Right lobe of liver (tissue), 6 donors: ENCODE measurements at regions not wholly inside any gene's neighbourhood (a gene's known extent, or its start where the extent isn't known, plus 50 kb on each side); places are given as distances from the start of the nearest gene placed in this dataset.

Experiments
- ATAC-seq, 4 donors: fragments of 200-7000 bp; cut with Tn5 transposase; one replicate each; pipeline ENCODE4 v1.9.1; 2020; ENCODE audit warnings: mild to moderate bottlenecking in 4 of 4, moderate library complexity in 4 of 4
- DNase-seq, 3 donors: peaks; one replicate each; pipeline ENCODE4 v3.0.0-alpha.2; 2020
- H3K27ac ChIP-seq, 3 donors: fragments of 200-600 bp; one replicate each; pipeline ENCODE4 v1.8.0; 2022
- H3K27me3 ChIP-seq, 2 donors: fragments of 200-600 bp; one replicate each; pipeline ENCODE4 v1.8.0; 2022
- H3K36me3 ChIP-seq, 4 donors: fragments of 200-600 bp; sonication (generic) in 1 of 4; one replicate each; pipeline versions ENCODE4 v1.5.1 to v1.8.0; 2017 to 2022; ENCODE audit warnings: control low read depth in 1 of 4
- H3K4me1 ChIP-seq, 4 donors: fragments of 200-600 bp; sonication (generic) in 1 of 4; one replicate each; pipeline versions ENCODE4 v1.5.1 to v1.8.0; 2017 to 2022; ENCODE audit warnings: control low read depth in 1 of 4
- H3K4me3 ChIP-seq, 3 donors: fragments of 200-600 bp; one replicate each; pipeline ENCODE4 v1.8.0; 2022
- H3K9me3 ChIP-seq, 4 donors: fragments of 200-600 bp; sonication (generic) in 1 of 4; one replicate each; pipeline versions ENCODE4 v1.5.1 to v1.8.0; 2017 to 2022; ENCODE audit warnings: control low read depth in 1 of 4
- CTCF ChIP-seq, 4 donors: fragments of 200-600 bp in 3 of 4; fragments of 450-650 bp in 1 of 4; IDR thresholded peaks; one replicate each; pipeline versions ENCODE4 v1.5.1 to v1.8.0; 2016 to 2022; ENCODE audit warnings: antibody characterized with exemption in 4 of 4, mild to moderate bottlenecking in 2 of 4
- POLR2A ChIP-seq: fragments of 450-650 bp; IDR thresholded peaks from one replicate; pipeline ENCODE4 v1.6.1; 2017; ENCODE audit warnings: antibody characterized with exemption, mild to moderate bottlenecking
- WGBS: methylation state at CpG from one replicate; pipeline ENCODE4 v1.1.6; 2018; ENCODE audit warnings: low coverage, low lambda C conversion rate; ENCODE audit not compliant: insufficient coverage; ENCODE audit errors: missing lambda C conversion rate; 5-methylcytosine and 5-hydroxymethylcytosine counted together
- intact Hi-C, 2 donors: fragments of 100-400 bp; cut with DNase I; formaldehyde crosslinking; loops; one replicate each; pipeline versions ENCODE4 v1.11.2 to v1.14.1; 2022
- donor health status: DM: no; HTN: yes; CAD: no.
- donor health status: DM: no; HTN: no; CAD: no.
- donor health status: DM: no; HTN: no; CAD: no.
- donor health status: DM: no; HTN: yes; CAD: no.
- donor health status: DM: no; HTN: yes; CAD: no.

DNA sequence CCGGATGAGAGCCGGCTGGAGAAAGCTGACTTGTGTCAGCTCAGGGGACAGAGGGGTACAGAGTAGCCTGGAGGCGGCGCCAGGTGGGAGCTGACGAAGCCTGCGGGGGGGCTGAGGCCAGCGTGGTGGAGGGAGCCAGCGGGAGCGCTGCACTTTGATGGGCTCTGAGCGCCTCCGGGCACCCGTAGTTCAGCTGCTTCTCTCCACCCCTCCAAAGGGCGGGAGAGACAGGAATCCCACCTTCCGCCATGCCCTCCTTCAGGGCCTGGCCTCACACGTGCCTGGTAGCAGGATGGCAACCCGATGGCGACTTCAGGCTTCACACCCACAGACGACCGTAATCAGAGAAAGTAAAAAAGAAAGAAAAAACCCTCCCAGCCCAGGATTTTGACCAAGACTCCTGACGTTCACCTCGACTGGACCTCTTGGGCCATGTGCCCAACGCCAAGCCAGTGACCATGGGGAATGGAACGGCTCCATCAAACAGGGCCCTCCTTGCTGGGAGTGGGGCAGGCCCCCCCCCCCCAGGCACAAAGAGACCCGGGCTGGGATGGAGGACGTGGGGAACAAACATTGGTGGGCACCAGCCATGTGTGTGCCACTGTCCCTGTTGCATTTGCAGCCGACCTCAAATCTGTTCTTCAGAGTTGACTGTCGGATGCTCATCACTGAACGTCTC is 60.7 kb upstream of the ASAP2 start:
- no peak overlapping the region for H3K4me3 ChIP-seq
- no peak overlapping the region for H3K27ac ChIP-seq
- H3K4me1 ChIP-seq = peaks cover 0 to 13% (median 0%) of the 10 kb centered on the region in 4 donors
- WGBS = 20% methylated on average over 1 of the region's 28 CpGs
- TF ChIP-seq CTCF (IDR thresholded peaks at IDR 0.05) (no peak), POLR2A (no peak)
- DNase-seq = no peak
- H3K9me3 ChIP-seq = no peaks in the 10 kb centered on the region
- intact Hi-C loops = loop anchor here in 1 of 2 donors (10.0 kb wide), 2 partner anchors 189 to 229 kb away; no protein-coding TSS in a partner anchor
- no peaks in the 10 kb centered on the region for H3K36me3 ChIP-seq
- no peaks in the 10 kb centered on the region for H3K27me3 ChIP-seq
- no peak for ATAC-seq

DNA sequence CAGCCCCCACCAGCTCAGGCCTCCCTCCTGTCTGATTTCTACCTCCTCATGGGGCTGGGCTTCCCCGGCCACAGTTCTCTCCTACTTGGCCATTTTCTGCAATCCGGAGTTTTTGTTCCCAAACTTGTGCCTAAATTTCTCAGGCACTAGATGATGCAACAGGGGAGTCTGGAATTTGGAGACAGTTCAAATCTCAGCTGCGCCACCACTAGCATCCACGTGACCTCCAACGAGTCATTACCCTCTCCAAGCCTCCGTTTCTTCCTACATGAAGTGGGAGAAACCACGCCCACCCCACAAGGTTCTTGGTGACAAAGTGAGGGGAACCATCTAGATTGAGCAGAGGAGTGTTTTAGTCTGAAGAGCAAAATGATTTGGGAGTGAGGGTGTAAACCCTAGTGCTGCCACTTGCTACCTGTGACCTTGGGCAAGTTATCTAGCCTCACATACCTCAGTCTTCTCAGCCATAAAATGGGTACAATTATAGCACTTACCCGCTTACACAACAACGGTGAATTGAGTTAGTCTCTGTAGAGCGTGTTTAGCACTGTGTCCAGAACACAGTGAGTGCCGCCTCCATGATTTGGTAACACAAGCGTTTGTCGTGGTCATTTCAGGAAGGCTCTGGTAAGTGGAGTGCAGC is 61.4 kb upstream of the ASAP2 start:
- TF ChIP-seq CTCF (IDR thresholded peaks at IDR 0.05) (no peak), POLR2A (no peak)
- peak in 1 of 4 donors; percentile 17 for ATAC-seq
- Histone ChIP-seq H3K4me1 (peaks cover 0 to 13% (median 0%) of the 10 kb centered on the region in 4 donors), H3K4me3 (no peak overlapping the region), H3K9me3 (no peaks in the 10 kb centered on the region), H3K27ac (no peak overlapping the region), H3K36me3 (no peaks in the 10 kb centered on the region), H3K27me3 (no peaks in the 10 kb centered on the region)
- 53% methylated on average over 11 of the region's 13 CpGs for WGBS
- DNase-seq = no peak
- intact Hi-C loops = loop anchor here in 1 of 2 donors (10.0 kb wide), 2 partner anchors 190 to 230 kb away; no protein-coding TSS in a partner anchor

- no peaks in the 10 kb centered on the region for H3K27me3 ChIP-seq
- no peak overlapping the region for H3K4me3 ChIP-seq
- TF ChIP-seq CTCF (IDR thresholded peaks at IDR 0.05) (no peak), POLR2A (no peak)
- H3K36me3 ChIP-seq = no peaks in the 10 kb centered on the region
- peaks cover 0 to 13% (median 0%) of the 10 kb centered on the region in 4 donors for H3K4me1 ChIP-seq
- H3K27ac ChIP-seq = no peak overlapping the region
- no peak for DNase-seq
- intact Hi-C loops = loop anchor here in 1 of 2 donors (10.0 kb wide), 2 partner anchors 190 to 230 kb away; no protein-coding TSS in a partner anchor
- no peaks in the 10 kb centered on the region for H3K9me3 ChIP-seq
- ATAC-seq = no peak
- 89% methylated on average over 2 of the region's 5 CpGs for WGBS
Measured at GRCh38 chr2:9144617-9145016, 62.0 kb upstream of the ASAP2 start.

GRCh38 chr2:9144046-9144445 is 62.6 kb upstream of the ASAP2 start:
- TF ChIP-seq POLR2A = no peak
- no peak for TF ChIP-seq CTCF (IDR thresholded peaks at IDR 0.05)
- Histone ChIP-seq H3K36me3 (no peaks in the 10 kb centered on the region), H3K27me3 (no peaks in the 10 kb centered on the region), H3K9me3 (no peaks in the 10 kb centered on the region), H3K4me1 (peaks cover 0 to 13% (median 0%) of the 10 kb centered on the region in 4 donors), H3K27ac (no peak overlapping the region), H3K4me3 (no peak overlapping the region)
- WGBS = 71% methylated on average over 1 of the region's 1 CpG
- intact Hi-C loops = loop anchor here in 1 of 2 donors (10.0 kb wide), 2 partner anchors 191 to 231 kb away; no protein-coding TSS in a partner anchor
- no peak for DNase-seq
- no peak for ATAC-seq
